ENCODE measurements at regions not wholly inside any gene's neighbourhood (a gene's known extent, or its start where the extent isn't known, plus 50 kb on each side); places are given as distances from the start of the nearest gene placed in this dataset.

DNA sequence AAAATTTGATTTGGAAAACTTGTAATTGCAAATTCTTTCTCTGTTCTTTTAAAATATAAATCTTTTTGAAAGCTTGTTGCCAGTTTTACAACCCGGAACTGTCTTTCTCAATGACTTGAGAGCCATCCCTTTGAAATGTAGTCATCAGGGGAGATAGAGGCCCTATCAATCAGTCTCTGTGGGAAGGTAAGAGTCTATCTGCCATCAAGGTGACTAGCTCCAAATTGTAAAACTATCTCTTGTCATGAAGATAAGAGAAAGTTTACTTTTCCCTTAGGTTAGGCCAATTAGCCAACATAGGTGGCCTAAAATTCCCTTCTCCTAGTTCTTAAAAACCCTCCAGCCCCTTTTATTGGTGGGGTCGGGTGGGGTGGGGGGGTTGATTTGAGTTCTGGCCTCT, 469.1 kb upstream of the IRAK1BP1 start:
- no peak for DNase-seq

DNA sequence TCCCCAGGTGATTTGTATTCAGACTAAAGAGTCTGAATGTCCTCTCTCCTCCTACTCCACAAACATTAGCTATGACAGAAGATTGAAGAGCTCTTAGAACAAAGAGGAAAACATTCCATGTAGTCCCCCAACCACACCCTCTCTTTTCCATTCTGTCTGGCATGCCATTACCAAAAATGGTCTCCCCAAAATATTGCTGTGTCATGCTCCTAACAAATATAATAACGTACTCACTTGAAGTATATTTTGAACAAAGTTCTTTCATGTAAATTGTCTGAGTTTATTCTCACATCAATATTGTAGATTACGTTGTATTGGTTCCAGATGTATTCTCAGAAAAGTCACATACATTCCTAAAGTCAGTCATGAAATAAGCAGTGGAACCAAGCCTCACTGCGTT, 467.3 kb upstream of the IRAK1BP1 start:
- peak; percentile 1 for DNase-seq

GRCh38 chr6:78427386-78427785, 440.0 kb upstream of the IRAK1BP1 start:
- DNase-seq = no peak

GRCh38 chr6:78430521-78430920, 436.8 kb upstream of the IRAK1BP1 start:
- DNase-seq = no peak

GRCh38 chr6:78435671-78436070, 431.7 kb upstream of the IRAK1BP1 start:
- DNase-seq = no peak

- peak; percentile 14 for DNase-seq
Observed at GRCh38 chr6:78436335-78436734, 431.0 kb upstream of the IRAK1BP1 start.

DNA sequence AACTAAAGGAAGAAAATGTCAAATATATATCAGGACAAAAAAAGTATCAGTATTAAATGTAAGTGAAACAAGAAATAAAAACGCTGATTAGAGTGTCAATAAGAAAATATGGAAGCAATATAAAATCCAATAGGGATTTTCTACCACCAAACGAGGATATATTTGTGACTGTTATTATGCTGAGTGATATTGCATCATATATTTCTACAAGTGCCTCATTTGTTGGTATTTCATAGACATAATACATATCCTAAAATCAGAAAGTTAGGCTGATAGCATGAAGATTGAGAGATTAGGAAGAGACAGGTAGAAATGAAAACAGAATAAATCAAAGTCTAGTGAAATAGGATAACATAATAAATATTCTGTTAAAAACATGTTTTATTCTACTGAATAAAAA, 429.2 kb upstream of the IRAK1BP1 start:
- DNase-seq = no peak

- no peak for DNase-seq
Observed at GRCh38 chr6:78460711-78461110, 406.6 kb upstream of the IRAK1BP1 start.

- no peak for DNase-seq
Observed at GRCh38 chr6:78462728-78463127, 404.6 kb upstream of the IRAK1BP1 start.

GRCh38 chr6:78465059-78465634, 402.2 kb upstream of the IRAK1BP1 start:
- DNase-seq = no peak

DNA sequence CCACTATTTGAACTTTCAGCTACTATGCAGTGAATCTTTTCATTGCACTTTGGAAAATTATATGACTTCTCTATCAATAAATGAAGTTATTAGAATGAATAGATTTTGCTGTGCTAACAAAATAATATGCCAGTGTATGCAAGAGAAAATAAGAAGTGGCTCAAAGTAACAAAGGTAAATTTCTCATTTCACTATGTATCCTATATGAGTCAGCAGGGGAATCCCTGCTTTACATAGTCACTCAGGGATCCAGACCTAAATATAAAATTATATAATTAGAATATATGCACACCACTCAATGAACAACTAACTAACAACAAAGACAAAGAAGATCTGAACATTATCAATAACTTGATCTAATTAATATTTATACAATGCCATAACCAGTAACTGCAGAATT, 390.8 kb upstream of the IRAK1BP1 start:
- no peak for DNase-seq

GRCh38 chr6:78482801-78483552, 384.4 kb upstream of the IRAK1BP1 start:
- DNase-seq = no peak

GRCh38 chr6:78483553-78484197, 383.7 kb upstream of the IRAK1BP1 start:
- peak; percentile 7 for DNase-seq

- no peak for DNase-seq
Observed at GRCh38 chr6:78484198-78485064, 382.9 kb upstream of the IRAK1BP1 start.

- DNase-seq = peak; percentile 43
Observed at GRCh38 chr6:78487401-78487800, 379.9 kb upstream of the IRAK1BP1 start.

DNA sequence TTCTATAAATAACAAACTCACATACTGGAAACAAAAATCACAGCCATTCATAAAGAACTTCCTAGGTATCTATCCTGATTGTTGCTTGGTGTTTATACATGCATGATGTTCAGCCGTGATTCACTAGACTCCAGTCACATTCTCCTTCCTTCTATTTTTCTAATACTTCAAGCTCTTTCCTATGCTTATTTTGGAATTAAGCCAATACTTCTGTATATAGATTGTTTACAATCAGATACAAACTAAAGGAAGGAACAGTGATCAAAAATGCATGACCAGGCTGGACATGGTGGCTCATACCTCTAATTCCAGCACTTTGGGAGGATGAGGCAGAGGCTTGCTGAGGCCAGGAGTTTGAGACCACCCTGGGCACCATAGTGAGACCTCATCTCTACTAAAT, 377.5 kb upstream of the IRAK1BP1 start:
- DNase-seq = peak; percentile 22

GRCh38 chr6:78492351-78493017, 374.9 kb upstream of the IRAK1BP1 start:
- DNase-seq = peak; percentile 26

DNA sequence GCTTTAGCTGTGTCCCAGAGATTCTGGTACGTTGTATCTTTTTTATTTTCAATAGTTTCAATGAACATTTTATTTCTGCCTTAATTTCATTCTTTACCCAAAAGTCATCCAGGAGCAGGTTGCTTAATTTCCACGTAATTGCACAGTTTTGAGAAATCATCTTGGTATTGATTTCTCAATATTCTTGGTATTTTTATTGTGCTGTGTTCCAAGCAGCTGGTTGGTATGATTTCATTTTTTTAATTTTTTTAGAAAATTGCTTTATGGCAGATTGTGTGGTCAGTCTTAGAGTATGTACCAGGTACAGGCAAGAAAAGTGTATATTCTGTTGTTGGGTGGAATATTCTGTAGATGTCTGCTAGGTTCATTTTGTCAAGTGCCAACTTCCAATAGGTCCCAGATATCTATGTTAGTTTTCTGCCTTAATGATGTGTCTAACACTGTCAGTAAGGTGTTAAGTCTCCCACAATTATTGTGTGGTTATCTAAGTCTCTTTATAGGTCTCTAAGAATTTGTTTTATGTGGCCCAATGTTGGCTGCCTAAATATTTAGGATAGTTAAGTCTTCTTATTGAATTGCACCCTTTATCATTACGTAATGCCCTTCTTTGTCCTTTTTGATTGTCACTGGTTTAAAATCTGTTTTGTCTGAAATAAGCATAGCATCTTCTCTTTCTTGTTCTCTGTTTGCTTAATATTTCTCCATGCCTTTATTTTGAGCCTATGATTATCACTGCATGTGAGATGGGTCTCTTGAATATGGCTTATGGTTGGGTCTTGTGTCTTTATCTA, 366.9 kb upstream of the IRAK1BP1 start:
- DNase-seq = no peak

DNA sequence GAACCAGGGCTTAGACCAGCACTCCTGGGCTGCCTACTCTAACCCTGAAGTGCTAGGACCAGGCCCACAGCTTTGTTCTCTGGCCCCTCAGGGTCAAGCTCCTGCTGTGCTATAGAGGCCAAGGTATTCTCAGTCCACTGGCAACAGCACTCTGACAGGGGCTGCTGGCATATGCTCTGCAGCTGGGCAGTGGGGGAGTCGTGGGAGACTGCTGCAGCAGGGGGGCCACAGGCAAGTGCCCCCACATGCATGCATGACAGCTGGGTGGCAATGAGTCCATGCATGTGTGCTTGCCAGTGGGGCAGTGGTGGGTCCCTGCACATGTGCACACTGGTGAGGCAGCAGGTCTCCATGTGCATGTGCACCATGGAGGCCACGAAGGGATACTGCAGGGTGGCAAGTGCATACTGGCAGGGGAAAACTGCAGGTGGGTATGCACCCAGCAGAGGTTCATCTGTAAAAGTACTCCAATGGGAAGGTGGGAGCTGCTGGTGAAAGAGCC, 364.9 kb upstream of the IRAK1BP1 start:
- DNase-seq = no peak

GRCh38 chr6:78505178-78505577, 362.2 kb upstream of the IRAK1BP1 start:
- DNase-seq = no peak

DNA sequence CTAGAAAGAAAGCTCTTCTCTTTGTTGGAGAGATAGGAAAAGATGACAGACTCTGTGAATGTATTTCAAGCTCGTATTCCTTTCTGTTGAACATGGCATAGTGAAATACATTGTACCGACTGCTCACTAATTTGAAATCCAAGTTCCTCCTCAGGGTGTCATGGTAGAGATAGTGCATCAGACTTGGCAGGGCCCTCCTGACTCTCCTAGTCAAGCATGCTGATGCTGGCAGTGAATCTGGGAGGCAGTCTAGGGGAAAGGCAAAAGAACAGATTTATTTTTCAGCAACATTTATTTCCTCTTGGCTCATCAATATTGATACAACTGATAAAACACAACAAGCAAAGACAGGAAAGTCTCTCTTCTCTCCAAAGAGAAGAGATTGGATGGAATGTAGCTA, 356.3 kb upstream of the IRAK1BP1 start:
- DNase-seq = no peak

GRCh38 chr6:78513856-78514255, 353.5 kb upstream of the IRAK1BP1 start:
- DNase-seq = no peak
